Stimulated activated naive CD4-positive, alpha-beta T cell (primary cell): ENCODE measurements at regions not wholly inside any gene's neighbourhood (a gene's known extent, or its start where the extent isn't known, plus 50 kb on each side); places are given as distances from the start of the nearest gene placed in this dataset.

ENCODE experiments used
- DNase-seq, 6 experiments: peaks; one replicate each; lab custom pipeline; 2025; lab: John Stamatoyannopoulos, UW

DNA sequence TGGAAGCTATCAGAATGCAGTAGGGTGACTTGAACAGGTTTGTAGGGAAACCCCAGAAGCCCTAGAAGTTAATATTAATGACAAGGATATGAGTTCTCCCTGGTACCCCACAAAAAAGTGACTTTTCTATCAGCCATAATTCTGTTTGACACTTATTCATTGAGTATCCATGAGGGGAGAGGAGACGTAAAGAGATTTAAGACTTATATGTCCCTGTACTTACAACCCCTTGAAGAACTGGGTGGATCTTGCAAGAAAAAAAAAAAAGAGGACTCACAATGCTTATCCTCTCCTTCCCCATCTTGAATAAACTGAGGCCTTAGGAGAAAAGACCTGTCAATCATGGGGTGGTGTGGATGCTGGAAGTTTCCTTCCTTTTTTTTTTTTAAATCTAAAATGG is 203.5 kb downstream of the CBLN1 start:
- DNase-seq = no peak

DNA sequence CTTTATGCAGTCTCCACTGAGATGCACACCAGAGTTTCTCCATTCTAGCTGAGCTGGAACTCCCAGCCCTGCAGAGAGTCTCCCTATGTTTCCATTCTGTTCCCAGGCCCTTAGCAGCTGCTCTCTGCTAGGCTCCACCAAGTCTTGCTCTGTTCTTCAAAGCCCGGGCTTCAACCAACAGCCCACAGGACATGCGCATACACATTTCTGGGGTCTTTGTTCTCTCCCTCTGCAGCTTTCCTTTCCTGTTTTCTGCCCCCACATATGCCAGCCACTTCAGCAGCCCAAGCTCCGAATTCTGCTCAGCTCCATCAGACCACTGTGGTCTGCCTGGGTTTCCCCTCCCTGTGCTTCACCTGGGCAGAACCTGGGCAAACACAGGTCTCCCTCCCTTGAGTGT is 205.9 kb downstream of the CBLN1 start:
- DNase-seq = no peak

DNA sequence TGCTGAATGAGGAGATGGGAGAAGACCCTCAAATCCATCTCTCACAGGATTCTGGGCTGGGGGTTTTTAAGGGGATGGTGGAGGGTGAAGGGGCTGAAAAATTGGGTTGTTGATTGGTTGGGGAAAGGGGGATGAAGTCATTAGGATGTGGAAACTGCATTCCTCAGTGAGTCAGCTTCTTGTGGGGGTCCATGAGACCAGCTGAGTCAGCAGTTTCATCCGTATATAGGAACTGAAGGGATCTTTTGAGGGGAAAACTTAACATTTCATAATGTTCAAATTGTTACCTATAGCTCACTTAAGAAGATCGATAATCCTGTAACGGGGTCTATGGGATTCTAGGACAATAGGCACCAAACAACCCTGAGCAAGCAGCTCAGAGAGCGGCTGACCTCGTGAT is 213.4 kb downstream of the CBLN1 start:
- DNase-seq = no peak

DNA sequence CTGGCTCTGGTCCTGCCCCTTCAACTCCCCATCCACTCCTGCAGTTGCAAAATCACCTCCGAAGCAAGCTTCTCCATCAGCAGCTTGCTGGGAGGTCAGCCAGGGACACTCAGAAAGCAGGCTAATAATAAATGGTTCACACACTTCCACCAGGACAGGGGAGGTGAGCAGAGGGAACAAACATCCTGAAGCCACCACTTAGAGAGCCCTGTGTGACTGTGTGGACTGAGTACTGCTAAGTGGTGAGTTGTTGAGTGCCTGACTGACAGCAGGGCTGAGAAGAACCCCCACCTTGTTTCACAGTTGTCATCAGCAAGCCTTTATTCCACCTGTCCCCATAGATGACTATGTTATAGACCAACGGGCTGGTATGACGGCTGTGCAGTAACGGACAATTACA is 213.9 kb downstream of the CBLN1 start:
- DNase-seq = no peak

DNA sequence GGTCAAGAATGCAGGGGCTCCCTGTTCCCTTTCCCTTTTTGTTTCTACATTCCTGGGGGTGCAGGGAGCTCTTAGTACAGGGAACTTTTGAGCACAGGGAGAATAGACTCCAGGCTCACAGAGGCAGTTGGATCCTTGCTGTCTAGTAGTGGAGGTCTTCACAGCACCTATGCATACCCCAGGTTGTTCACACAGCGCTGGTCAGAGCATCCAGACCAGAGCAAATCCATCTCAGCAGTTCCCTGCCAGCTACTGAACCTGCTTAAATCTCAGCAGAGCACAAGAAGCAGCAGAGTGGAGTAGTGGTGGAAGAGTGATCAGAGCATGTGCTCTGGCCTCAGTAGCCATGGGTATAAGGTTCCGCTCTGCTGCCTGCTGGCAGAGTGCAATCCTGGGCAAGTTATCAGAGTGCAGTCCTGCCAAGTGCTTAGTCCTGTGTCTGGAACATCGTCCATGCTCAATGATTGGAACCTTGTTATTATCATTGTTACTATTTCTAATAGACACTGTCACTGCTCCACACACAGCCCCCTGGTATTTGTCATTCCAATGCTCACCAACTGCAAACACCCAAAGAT is 220.4 kb downstream of the CBLN1 start:
- no peak for DNase-seq

DNA sequence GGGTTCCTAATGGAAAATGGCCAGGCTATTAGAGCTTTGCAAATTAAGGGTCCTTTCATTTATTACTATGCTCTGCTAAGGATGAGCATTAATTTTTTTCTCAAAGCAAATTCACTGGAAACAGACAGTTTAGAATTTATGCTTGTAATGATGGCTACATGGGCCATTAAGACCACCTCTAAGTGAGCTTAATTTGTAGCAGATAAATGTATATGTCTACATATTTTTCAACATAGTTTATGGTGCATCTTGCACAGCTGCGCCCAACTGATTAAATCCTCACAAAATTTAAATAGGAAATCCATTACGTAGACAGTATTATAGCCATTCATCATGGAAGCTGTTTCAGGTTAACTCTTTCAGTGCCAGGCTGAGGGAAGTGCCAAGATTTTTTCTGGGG is 220.9 kb downstream of the CBLN1 start:
- DNase-seq = no peak

DNA sequence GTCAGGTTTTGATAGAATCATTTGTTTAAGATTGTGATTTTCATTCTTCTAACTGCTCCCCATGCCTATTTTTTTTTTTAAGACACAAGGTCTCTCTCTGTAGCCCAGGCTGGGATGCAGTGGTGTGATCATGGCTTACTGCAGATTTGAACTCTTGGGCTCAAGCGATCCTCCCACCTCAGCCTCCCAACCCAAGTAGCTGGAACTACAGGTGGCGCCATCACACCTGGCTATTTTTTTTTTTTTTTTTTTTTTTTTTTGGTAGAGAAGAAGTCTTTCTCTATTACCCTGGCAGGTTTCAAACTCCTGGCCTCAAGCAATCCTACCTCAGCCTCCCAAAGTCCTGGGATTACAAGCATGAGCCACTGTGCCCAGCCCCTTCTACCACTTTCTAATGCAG is 223.3 kb downstream of the CBLN1 start:
- DNase-seq = no peak

DNA sequence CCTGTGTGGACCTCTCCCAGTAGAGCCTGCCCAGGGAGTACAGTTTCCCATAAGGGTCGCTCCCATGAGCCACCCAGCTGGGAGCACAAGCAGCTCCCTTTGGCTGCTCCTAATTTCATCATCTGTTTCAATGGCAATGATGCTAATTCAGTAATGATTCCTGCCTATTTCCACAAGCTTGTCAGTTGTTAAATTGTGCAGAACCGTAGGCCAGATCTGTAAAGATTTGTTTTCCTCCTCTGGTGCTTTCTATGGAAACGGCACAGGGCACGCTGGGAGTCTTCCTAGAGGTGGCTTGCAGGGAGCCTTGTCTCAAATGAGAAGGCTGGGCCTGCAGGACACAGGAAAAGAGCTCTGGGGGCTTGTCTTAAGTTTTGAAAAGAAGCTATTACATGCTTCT is 223.7 kb downstream of the CBLN1 start:
- no peak for DNase-seq

DNA sequence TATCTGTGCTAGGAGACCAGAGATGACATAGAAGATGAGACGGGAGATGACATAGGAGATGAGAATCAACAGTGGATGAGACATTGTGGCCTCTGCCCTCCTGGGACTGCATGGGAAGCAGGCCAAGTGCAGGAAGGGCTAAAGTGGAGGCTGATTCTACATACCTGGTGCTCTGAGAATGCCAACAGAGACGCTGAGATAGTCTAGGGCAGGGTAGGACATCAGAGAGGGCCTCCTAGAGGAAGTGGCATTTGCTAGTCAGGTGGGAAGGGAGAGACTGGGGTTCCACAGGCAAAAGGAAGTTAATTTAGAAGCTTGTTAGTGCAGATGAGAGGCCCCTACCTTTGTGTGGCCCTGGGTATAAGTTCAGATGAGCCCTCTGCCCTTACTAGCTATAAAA is 224.2 kb downstream of the CBLN1 start:
- DNase-seq = no peak

DNA sequence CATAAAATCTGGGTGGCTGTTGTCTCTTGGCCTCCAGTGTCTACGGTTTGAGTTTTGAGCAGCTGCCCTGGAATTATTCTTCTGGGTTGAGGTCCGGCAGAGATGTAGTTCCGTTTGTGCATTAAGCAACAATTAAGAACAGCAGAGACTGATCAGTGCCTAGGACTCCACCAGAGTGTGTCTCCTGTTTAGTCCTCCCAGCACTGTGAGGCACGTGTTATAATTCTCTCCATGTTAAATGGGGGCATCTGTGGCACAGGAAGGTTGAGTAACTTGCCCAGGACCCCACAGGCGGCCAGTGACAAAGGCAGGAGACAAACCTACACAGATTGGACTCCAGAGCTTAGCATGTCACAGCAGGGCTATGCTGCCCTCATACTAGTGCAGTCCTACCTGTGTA is 225.1 kb downstream of the CBLN1 start:
- DNase-seq = no peak

DNA sequence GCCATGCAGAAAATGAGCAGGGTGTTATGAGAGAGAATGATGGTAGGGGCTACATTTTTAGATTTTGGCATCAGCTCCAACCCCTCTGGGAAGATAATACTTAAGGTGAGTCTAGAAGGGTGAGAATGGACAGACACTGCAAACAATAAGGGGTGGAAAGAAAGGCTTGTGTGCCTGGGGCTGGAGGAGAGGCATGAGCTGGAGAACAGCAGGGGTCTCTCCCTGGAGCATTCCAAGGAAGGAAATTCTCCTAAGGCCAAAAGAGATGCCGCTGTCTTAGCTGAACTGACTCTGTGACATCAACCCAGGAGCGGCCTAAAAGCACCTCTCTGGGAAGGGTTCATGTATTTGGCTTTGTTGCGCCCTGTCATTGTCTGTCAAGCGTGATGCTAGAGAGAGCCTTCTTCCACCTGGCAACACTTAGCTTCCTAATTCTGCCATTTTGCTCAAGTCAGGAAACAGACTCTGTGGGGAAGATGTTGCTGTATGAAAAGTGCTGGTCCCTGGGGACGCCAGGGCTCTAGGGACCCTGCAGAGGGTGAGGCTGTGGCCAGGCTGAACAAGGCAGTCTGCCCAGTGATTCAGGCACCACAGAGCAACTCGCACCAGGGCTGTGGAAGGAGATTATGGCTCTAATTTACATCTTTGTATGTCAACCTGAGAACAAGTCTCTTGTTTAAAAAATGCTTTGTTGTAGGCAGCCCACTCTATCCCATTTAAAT is 225.7 kb downstream of the CBLN1 start:
- DNase-seq = no peak

DNA sequence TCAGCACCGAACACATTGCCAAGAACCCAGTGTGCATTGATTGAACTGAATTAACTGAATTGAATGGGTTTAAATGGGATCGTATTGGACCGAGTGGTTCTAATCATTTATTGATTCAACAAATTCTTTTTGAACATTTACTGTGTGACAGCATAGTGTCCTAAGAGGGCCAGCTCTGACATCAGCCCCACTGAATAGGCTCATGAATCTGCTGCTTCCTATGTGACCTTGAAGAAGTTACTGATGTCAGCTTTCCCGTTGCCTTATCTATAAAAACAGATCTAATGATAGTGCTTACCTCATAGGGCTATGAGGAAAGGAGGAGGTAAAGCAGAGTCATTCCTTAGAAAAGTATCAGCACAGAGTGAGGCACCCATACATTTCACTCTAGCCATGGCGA is 226.3 kb downstream of the CBLN1 start:
- no peak for DNase-seq

DNA sequence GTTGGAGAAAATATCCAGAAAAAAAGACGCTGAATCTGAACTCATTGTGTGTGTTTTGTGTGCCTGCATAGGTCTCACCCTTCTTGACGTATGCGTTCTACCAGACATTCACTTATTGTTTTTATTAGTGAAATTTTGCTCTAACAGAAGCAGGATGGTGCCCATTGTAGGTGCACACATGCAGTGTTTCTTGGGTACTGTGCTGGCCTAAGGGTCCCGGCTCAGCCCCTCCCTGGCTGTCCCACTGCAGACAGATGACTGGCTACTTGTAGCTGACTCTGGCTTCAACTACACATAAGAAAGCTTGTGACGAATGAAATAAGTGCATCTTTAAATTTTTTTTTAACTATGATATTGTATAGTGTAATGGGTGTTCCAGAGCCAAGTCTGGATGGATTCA is 227.0 kb downstream of the CBLN1 start:
- no peak for DNase-seq

DNA sequence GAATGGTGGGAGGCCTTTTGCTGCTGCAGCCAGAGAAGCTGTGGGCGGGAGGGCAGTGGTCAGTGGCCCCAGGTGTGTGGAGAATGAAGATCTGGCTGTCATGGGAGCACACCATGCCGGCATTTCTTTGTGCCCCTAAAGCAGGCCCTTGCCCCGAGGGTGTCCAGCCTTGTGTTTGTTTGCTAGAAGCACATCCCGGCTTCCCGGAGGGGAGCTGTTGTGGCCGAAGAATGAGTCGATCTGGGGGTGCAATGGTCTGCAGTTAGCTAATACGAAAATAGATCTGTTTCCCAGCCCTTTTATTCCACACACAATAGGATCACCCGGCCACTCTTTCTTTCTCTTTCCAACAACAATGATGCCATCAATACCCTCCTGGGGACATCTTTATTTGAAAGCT is 228.8 kb downstream of the CBLN1 start:
- DNase-seq = no peak

DNA sequence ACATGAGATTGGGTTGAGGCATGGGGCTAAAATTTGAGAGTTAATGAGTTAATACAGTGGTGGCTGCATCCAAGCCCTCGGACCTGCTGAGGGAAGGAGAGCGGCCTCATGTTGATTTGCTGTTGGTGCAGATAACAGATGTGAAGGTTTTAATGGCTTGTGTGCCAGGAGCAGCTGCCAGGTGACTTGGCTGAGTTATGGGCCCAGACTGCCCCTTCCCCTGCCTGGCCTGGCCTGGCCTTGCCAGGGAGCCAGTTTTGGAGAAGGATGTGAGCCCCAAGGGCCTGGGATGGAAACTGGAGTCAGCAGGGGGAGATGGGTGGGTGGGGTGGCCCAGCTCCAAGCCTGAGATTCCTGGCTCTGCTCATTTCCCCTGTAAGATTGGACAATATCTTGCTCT is 230.1 kb downstream of the CBLN1 start:
- no peak for DNase-seq

DNA sequence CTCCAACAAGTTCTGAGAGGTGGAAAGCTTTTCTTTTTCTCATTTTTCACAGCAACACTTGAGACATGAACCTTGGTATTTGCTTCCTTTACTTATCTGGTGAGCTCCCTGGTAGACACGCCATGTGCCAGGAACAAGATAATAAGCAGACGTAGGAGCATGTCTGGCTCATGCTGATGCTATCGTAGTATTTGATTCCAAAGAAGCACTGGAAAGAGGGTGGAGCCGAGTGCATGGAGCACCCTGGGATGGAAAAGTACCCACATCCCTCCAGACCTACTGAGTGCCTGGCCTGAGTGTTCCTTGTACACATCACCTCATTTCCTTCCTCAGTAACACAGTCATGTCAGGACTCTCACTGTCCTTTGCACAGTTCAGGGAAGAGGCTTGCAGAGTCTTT is 231.0 kb downstream of the CBLN1 start:
- DNase-seq = no peak

DNA sequence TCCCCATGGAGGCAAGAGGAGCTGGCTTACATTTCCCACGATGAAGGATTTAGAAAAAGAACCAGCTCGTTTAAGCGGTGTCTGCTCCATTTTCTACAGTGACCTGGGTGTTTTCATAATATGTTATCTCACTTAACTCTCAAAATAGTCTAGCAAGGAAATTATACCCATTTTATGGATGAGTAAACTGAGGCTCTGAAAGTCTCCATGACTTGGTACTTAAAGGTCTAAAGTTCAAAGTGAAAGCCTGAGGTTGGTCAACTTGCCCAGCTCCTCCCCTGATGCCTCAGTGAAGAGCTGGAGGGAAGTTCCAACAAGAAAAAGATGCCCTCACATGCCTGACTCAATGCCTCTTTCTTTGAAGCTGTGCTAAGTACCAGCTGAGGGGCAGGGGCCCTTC is 232.0 kb downstream of the CBLN1 start:
- no peak for DNase-seq

DNA sequence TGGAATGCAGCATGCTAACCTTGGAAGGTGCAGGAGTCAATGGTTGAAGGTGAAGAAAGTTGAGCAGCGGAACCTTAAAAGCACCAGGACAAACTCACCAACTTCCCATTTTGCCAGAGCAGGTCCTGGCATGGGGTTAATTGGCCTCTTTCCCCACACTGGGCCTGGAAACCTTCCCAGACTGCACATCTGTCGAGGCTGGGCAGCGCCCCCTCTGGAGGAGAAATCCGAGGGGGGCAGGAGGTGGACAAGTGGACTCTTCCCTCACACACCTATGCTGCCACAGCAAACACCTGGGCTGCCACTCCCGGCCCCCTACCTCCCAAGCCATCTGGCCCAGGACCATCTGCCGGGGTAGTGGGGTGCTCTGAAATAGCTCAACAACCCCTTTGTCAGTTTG is 232.4 kb downstream of the CBLN1 start:
- DNase-seq = no peak

DNA sequence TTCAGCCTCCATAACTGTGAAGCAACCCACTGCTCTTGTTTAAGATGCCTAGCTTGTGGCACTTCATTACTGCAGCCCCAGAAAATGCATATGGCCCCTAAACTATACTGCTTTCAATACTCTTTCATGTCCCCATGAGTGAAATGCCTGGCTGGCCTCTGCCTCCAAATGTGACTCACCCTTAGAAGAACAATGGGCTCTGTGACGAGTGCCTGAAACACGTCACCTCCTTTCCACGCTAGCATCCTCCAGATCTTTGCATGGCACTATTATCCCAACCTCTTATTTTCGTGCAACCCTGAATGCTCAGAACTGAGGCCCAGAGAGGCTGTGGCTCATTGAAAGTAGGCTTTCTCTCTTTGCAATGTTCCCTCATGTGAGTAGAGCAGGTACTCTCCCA is 233.1 kb downstream of the CBLN1 start:
- no peak for DNase-seq

DNA sequence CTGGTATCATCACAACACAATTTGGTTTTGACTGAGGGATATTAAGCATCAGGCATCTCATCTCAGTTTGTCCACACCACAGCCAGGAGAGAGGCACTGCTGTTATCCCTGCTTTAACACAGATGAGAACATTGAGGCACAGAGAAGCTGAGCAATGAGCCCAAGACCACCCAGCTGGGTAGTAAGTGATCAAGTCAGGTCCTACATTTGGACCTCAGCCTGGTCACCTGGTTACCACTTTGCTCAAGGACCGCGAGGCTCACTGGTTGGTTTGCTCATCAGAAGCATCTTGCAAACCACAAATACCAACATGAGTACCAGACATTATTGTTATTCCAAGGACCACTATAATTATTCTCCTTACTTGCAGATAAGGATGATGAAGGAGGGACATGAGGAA is 245.5 kb downstream of the CBLN1 start:
- DNase-seq = no peak

DNA sequence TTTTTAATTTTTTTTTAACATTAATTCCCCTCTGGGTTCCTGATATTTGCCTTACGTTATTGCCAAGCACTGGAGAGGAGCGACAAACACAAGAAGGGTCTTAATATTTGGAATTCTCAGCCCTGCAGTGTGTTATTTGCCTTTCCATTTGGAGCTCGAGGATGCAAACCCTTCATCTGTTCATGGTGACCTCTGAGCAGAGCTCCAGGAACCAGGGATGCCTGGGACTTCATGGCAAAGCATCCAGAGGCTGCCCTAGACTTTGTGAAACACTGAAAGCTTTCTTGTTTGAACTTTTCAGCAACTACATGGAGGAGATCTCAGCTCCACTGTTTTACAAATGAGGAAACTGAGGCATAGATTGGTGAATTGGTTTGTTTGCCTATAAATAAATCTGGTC is 254.2 kb downstream of the CBLN1 start:
- DNase-seq = no peak

DNA sequence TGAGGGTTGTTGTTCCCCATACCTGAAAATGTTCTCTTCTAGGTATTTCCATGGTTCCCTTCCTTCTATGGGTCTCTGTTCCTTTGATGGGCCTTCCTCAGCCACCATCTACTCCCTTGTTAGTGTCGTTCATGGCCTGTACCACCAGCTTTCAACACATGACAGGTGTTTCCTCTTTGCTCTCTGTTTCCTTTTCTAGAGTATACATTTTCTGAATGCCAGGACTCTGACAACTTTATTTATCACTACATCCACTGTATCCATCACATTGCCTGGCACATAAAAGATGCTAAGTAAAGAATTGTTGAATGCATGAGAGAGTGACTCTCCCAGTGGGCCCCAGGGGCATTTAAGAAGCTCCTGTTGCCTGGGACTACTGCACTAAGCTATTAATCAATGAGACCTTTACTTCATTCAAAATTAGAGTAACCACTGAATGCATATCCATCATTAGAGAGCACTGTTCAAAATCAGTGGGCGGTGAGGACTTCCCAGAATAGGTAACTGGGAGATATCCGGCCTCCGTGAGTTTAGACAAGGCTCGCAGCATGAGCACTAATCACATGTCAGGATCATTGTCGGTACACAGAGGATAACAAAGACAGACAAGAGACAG is 255.0 kb downstream of the CBLN1 start:
- DNase-seq = no peak

DNA sequence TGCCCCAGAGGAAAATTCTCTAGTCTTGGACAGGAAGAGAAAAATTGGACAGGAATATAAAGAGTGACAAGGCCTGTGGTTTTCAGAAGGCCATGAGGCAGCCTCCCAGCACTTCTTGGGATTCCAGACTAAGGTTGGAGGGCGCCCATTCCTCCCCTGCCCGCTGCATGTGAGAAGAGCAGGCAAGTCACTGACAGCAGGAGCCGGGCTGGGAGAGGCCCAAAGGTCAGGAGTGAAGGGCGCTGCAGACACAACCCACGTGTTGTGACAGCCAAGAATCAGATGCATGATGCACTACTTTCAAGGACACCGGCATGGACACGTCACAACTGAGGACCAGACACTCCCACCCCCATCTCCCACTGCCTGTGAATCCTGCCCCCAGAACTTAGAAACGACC is 256.7 kb downstream of the CBLN1 start:
- no peak for DNase-seq

DNA sequence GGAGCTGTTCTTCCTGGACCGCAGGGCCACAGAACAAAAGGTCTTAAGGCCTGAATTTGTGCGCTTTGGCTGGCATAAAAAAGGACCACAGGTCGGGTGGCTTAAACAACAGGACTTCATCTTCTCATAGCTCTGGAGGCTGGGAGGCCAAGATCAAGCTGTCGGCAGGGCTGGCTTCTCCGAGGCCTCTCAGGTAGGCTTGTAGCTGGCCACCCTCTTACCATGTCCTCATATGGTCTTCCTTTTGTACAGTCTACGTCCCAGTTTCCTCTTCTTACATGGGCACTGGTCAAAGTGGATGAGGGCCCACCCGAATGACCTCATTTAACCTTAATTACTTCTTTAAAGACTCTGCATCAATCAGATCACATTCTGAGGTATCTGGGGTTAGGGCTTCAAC is 257.6 kb downstream of the CBLN1 start:
- no peak for DNase-seq
